Stimulated activated CD4-positive, alpha-beta T cell treated with anti-CD3 and anti-CD28 coated beads, Interleukin-2, amount 100 ng/mL, for 24 hours (primary cell): ENCODE measurements at regions not wholly inside any gene's neighbourhood (a gene's known extent, or its start where the extent isn't known, plus 50 kb on each side); places are given as distances from the start of the nearest gene placed in this dataset.
A peak's percentile ranks its signal among the peaks of the same experiment; 100 is the strongest.

Experiments
- DNase-seq, 2 donors: peaks; one replicate each; pipeline ENCODE4 v3.0.0-alpha.2; 2020

GRCh38 chr4:62627141-62627540 lies 1427.0 kb downstream of the ADGRL3 start:
- no peak for DNase-seq

GRCh38 chr4:62622089-62622488 lies 1422.0 kb downstream of the ADGRL3 start:
- no peak for DNase-seq

GRCh38 chr4:62619971-62620370 lies 1419.8 kb downstream of the ADGRL3 start:
- DNase-seq, result no peak

- DNase-seq, result no peak
These were observed 1417.9 kb downstream of the ADGRL3 start for GRCh38 chr4:62618042-62618441.

- no peak for DNase-seq
These were observed 1401.6 kb downstream of the ADGRL3 start for GRCh38 chr4:62601737-62602136.

GRCh38 chr4:62595265-62595664 lies 1395.1 kb downstream of the ADGRL3 start:
- DNase-seq, result peak in 1 of 2 donors; percentile 8

GRCh38 chr4:62591756-62592155 lies 1391.6 kb downstream of the ADGRL3 start:
- no peak for DNase-seq

GRCh38 chr4:62588671-62589070 lies 1388.5 kb downstream of the ADGRL3 start:
- DNase-seq, result no peak

- DNase-seq, result no peak
These were observed 1371.4 kb downstream of the ADGRL3 start for GRCh38 chr4:62571494-62571893.

GRCh38 chr4:62560858-62561257 lies 1360.7 kb downstream of the ADGRL3 start:
- DNase-seq, result no peak

GRCh38 chr4:62550121-62550520 lies 1350.0 kb downstream of the ADGRL3 start:
- DNase-seq, result no peak

GRCh38 chr4:62549601-62550000 lies 1349.5 kb downstream of the ADGRL3 start:
- DNase-seq, result no peak

GRCh38 chr4:62548765-62549164 lies 1348.6 kb downstream of the ADGRL3 start:
- DNase-seq, result no peak

GRCh38 chr4:62548108-62548524 lies 1348.0 kb downstream of the ADGRL3 start:
- DNase-seq, result no peak

- DNase-seq, result no peak
These were observed 1344.3 kb downstream of the ADGRL3 start for GRCh38 chr4:62544428-62544827.

- DNase-seq, result no peak
These were observed 1342.9 kb downstream of the ADGRL3 start for GRCh38 chr4:62543002-62543401.

GRCh38 chr4:62533573-62533972 lies 1333.4 kb downstream of the ADGRL3 start:
- DNase-seq, result no peak

- DNase-seq, result no peak
These were observed 1331.6 kb downstream of the ADGRL3 start for GRCh38 chr4:62531731-62532130.

GRCh38 chr4:62531264-62531663 lies 1331.1 kb downstream of the ADGRL3 start:
- DNase-seq, result no peak

GRCh38 chr4:62528874-62529273 lies 1328.7 kb downstream of the ADGRL3 start:
- DNase-seq, result no peak

- DNase-seq, result no peak
These were observed 1326.5 kb downstream of the ADGRL3 start for GRCh38 chr4:62526671-62527070.

- DNase-seq, result no peak
These were observed 1323.1 kb downstream of the ADGRL3 start for GRCh38 chr4:62523256-62523655.

GRCh38 chr4:62522273-62522672 lies 1322.1 kb downstream of the ADGRL3 start:
- DNase-seq, result no peak

- no peak for DNase-seq
These were observed 1317.6 kb downstream of the ADGRL3 start for GRCh38 chr4:62517716-62518115.

- no peak for DNase-seq
These were observed 1313.2 kb downstream of the ADGRL3 start for GRCh38 chr4:62513306-62513705.

GRCh38 chr4:62512271-62512670 lies 1312.1 kb downstream of the ADGRL3 start:
- no peak for DNase-seq
